Dendritic cell treated with granulocyte-macrophage colony-stimulating factor and Interleukin-4, amounts not matched to agents 40 ng/mL and 50 ng/mL, for 4 days (primary cell): ENCODE measurements at regions not wholly inside any gene's neighbourhood (a gene's known extent, or its start where the extent isn't known, plus 50 kb on each side); places are given as distances from the start of the nearest gene placed in this dataset.

Source experiments
- H3K27ac Mint-ChIP-seq: one replicate; pipeline ENCODE4 v1.8.0; 2022; ENCODE audit warnings: mild to moderate bottlenecking, mixed read lengths
- H3K27me3 Mint-ChIP-seq: one replicate; pipeline ENCODE4 v1.8.0; 2022; ENCODE audit warnings: mild to moderate bottlenecking, mixed read lengths
- H3K36me3 Mint-ChIP-seq: one replicate; pipeline ENCODE4 v1.8.0; 2022; ENCODE audit warnings: low read depth, mixed read lengths
- H3K4me1 Mint-ChIP-seq: one replicate; pipeline ENCODE4 v1.8.0; 2022; ENCODE audit warnings: low read depth, mixed read lengths
- H3K4me3 Mint-ChIP-seq: one replicate; pipeline ENCODE4 v1.8.0; 2022; ENCODE audit warnings: mild to moderate bottlenecking, moderate library complexity, mixed read lengths
- H3K9me3 Mint-ChIP-seq: one replicate; pipeline ENCODE4 v1.8.0; 2022; ENCODE audit warnings: mixed read lengths
- intact Hi-C: fragments of 100-400 bp; cut with micrococcal nuclease; formaldehyde crosslinking; loops from one replicate; pipeline ENCODE4 v1.15.0; 2022

- intact Hi-C loops: no loop called here
- H3K9me3 Mint-ChIP-seq: no peaks in the 10 kb centered on the region
- H3K4me3 Mint-ChIP-seq: no peak overlapping the region
- no peaks in the 10 kb centered on the region for H3K36me3 Mint-ChIP-seq
- no peaks in the 10 kb centered on the region for H3K4me1 Mint-ChIP-seq
- no peak overlapping the region for H3K27ac Mint-ChIP-seq
- no peaks in the 10 kb centered on the region for H3K27me3 Mint-ChIP-seq
These were observed 190.5 kb upstream of the PPP1R3A start for GRCh38 chr7:114109304-114109703.

DNA sequence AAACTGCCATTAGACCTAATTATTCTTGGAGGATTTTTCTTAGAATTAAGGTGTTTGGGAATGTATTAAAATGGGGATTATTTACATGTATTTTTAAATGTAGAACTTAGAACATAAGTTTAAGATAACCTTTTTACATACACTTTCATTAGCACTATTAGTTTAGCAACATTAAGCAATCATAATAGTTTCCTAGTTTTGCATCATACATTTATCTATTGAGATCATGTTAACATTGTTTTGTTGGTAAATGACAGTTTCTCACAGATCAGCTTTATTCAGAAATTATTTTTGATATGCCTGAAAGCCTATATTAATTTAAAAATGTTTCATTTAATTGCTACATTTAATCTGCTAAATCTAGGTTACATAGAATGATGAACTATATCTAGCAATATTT is 189.7 kb upstream of the PPP1R3A start:
- Mint-ChIP-seq H3K9me3 (no peaks in the 10 kb centered on the region), H3K4me3 (no peak overlapping the region), H3K36me3 (no peaks in the 10 kb centered on the region), H3K27ac (no peak overlapping the region), H3K27me3 (no peaks in the 10 kb centered on the region), H3K4me1 (no peaks in the 10 kb centered on the region)
- intact Hi-C loops: no loop called here

GRCh38 chr7:114107522-114107921 is 188.7 kb upstream of the PPP1R3A start:
- Mint-ChIP-seq H3K36me3 (no peaks in the 10 kb centered on the region), H3K27ac (no peak overlapping the region), H3K4me3 (no peak overlapping the region), H3K4me1 (no peaks in the 10 kb centered on the region), H3K27me3 (peaks cover 2% of the 10 kb centered on the region), H3K9me3 (no peaks in the 10 kb centered on the region)
- intact Hi-C loops: no loop called here

DNA sequence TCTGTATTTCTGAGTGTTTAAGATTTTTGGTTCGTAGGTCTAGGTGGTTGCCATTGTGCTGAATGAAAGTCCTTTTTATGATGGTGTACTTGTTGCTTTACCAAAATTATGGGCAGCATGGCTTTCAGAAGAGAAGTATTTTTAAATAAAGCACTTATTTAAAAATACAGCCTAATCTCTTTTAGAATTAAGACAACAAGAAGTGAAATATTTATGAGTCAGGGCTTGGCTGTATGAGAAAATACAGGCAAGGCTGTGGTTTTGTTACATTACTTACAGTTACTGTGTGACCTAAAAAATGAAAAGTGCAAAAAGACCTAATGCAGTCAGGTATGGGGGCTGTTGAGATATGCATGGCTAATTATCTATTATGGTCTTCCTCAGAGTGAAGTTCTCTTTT is 185.2 kb upstream of the PPP1R3A start:
- Mint-ChIP-seq H3K4me3 (no peak overlapping the region), H3K9me3 (no peaks in the 10 kb centered on the region), H3K27me3 (peaks cover 6% of the 10 kb centered on the region), H3K36me3 (no peaks in the 10 kb centered on the region), H3K27ac (no peak overlapping the region), H3K4me1 (no peaks in the 10 kb centered on the region)
- intact Hi-C loops: no loop called here

DNA sequence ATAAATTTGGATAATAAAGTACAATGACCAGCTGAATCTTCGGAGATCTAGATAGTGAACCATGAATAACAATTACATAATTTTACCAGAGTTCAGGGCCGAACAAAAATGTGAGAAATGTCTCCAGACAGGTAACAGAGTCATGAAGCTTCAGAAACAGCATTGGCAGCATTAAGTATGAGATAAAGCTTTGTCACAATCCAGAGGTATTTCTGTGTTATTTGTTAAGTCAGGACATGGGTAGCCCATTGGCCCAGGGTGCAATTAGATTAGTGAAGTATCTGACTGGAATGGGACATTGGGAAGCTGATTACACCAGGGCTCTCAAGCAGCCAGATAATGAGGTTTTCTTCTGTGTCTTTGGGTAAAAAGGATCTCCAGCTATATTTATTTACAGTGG is 184.2 kb upstream of the PPP1R3A start:
- no peaks in the 10 kb centered on the region for H3K4me1 Mint-ChIP-seq
- H3K36me3 Mint-ChIP-seq: no peaks in the 10 kb centered on the region
- intact Hi-C loops: no loop called here
- peaks cover 6% of the 10 kb centered on the region for H3K27me3 Mint-ChIP-seq
- no peaks in the 10 kb centered on the region for H3K9me3 Mint-ChIP-seq
- H3K4me3 Mint-ChIP-seq: no peak overlapping the region
- no peak overlapping the region for H3K27ac Mint-ChIP-seq

- Mint-ChIP-seq H3K4me1 (no peaks in the 10 kb centered on the region), H3K4me3 (no peak overlapping the region), H3K9me3 (no peaks in the 10 kb centered on the region), H3K36me3 (no peaks in the 10 kb centered on the region), H3K27ac (no peak overlapping the region), H3K27me3 (peaks cover 8% of the 10 kb centered on the region)
- intact Hi-C loops: no loop called here
These were observed 183.3 kb upstream of the PPP1R3A start for GRCh38 chr7:114102131-114102530.

GRCh38 chr7:114100810-114101209 is 182.0 kb upstream of the PPP1R3A start:
- H3K9me3 Mint-ChIP-seq: no peaks in the 10 kb centered on the region
- H3K27ac Mint-ChIP-seq: no peak overlapping the region
- no peaks in the 10 kb centered on the region for H3K4me1 Mint-ChIP-seq
- H3K36me3 Mint-ChIP-seq: no peaks in the 10 kb centered on the region
- H3K27me3 Mint-ChIP-seq: peaks cover 9% of the 10 kb centered on the region
- intact Hi-C loops: no loop called here
- H3K4me3 Mint-ChIP-seq: no peak overlapping the region

DNA sequence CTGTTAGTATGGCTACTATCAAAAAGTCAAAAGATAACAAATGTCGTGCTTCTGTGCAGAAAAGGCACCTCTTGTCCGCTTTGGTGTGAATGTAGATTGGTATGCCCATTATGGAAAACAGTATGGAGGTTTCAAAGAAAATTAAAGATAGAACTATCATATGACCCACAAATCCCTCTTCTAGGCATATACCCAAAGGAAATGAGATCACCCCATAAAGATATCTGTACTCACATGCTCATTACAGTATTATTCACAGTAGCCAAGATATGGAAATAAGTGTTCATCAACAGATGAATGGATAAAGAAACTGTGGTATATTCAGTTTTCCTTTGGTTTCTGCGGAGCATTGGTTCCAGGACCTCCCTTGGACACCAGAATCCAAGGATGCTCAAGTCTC is 180.5 kb upstream of the PPP1R3A start:
- no peaks in the 10 kb centered on the region for H3K9me3 Mint-ChIP-seq
- no peaks in the 10 kb centered on the region for H3K4me1 Mint-ChIP-seq
- no peak overlapping the region for H3K4me3 Mint-ChIP-seq
- H3K36me3 Mint-ChIP-seq: no peaks in the 10 kb centered on the region
- H3K27ac Mint-ChIP-seq: no peak overlapping the region
- intact Hi-C loops: no loop called here
- peaks cover 16% of the 10 kb centered on the region for H3K27me3 Mint-ChIP-seq

DNA sequence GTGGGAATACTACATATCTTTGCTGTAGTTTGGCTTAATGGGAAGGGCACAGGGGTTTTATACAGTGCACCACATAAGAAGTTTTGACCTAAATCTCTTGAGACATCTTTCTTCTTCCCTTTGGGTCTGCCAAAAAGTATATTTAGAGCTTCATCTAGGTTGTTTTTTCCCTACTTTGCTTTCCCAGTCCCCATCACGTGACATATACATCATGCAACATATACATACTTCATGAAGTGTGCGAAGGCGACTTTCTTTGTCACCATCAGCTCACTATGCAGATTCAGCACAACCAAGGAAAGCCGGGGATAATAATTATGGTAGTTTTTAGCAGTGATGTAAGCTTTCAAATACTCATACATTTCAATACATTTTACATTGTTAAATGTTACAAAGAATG is 177.1 kb upstream of the PPP1R3A start:
- H3K9me3 Mint-ChIP-seq: no peaks in the 10 kb centered on the region
- no peaks in the 10 kb centered on the region for H3K36me3 Mint-ChIP-seq
- H3K27ac Mint-ChIP-seq: no peak overlapping the region
- no peaks in the 10 kb centered on the region for H3K4me1 Mint-ChIP-seq
- H3K4me3 Mint-ChIP-seq: no peak overlapping the region
- intact Hi-C loops: no loop called here
- H3K27me3 Mint-ChIP-seq: peaks cover 25% of the 10 kb centered on the region

DNA sequence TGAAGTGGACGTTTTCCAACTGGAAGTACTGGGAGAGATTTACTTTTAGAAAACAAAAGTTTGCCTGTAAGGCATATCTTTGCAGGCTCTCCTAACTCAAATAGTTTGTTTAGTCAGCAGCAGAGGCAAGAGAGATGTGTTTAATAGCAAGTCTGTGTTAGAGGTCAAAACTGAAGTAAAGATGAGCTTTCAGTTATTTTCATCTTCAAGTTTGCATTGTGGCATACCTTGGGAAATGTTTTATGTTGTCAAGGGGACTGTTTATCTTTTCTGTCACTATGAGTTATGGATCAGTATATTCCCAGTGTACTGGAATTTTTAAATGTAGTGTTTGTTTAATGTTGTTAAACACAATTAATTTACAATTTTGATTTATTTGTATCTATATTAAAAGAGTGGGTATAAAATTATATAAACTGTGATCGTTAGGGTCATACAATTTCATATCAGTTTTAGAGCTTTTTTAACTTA is 169.7 kb upstream of the PPP1R3A start:
- peaks cover 44% of the 10 kb centered on the region for H3K4me1 Mint-ChIP-seq
- intact Hi-C loops: loop anchor here (5.0 to 10.0 kb wide), 3 partner anchors 36 to 776 kb away; no protein-coding TSS in a partner anchor
- peaks cover 72% of the 10 kb centered on the region for H3K27me3 Mint-ChIP-seq
- H3K36me3 Mint-ChIP-seq: no peaks in the 10 kb centered on the region
- H3K4me3 Mint-ChIP-seq: no peak overlapping the region
- no peak overlapping the region for H3K27ac Mint-ChIP-seq
- no peaks in the 10 kb centered on the region for H3K9me3 Mint-ChIP-seq

- H3K27ac Mint-ChIP-seq: no peak overlapping the region
- peaks cover 50% of the 10 kb centered on the region for H3K4me1 Mint-ChIP-seq
- H3K4me3 Mint-ChIP-seq: no peak overlapping the region
- no peaks in the 10 kb centered on the region for H3K9me3 Mint-ChIP-seq
- H3K27me3 Mint-ChIP-seq: peaks cover 76% of the 10 kb centered on the region
- intact Hi-C loops: loop anchor here (5.0 to 10.0 kb wide), 3 partner anchors 36 to 777 kb away; no protein-coding TSS in a partner anchor
- no peaks in the 10 kb centered on the region for H3K36me3 Mint-ChIP-seq
These were observed 169.1 kb upstream of the PPP1R3A start for GRCh38 chr7:114087653-114088469.

- Mint-ChIP-seq H3K9me3 (no peaks in the 10 kb centered on the region), H3K4me3 (peak overlapping the region; percentile 87), H3K36me3 (no peaks in the 10 kb centered on the region), H3K27ac (no peak overlapping the region), H3K27me3 (peaks cover 78% of the 10 kb centered on the region), H3K4me1 (peaks cover 54% of the 10 kb centered on the region)
- intact Hi-C loops: loop anchor here (5.0 to 10.0 kb wide), 3 partner anchors 35 to 778 kb away; no protein-coding TSS in a partner anchor
These were observed 168.3 kb upstream of the PPP1R3A start for GRCh38 chr7:114086914-114087652.

- peaks cover 79% of the 10 kb centered on the region for H3K27me3 Mint-ChIP-seq
- no peaks in the 10 kb centered on the region for H3K9me3 Mint-ChIP-seq
- peaks cover 54% of the 10 kb centered on the region for H3K4me1 Mint-ChIP-seq
- no peak overlapping the region for H3K27ac Mint-ChIP-seq
- peak overlapping the region; percentile 87 for H3K4me3 Mint-ChIP-seq
- H3K36me3 Mint-ChIP-seq: no peaks in the 10 kb centered on the region
- intact Hi-C loops: loop anchor here (5.0 to 10.0 kb wide), 3 partner anchors 34 to 778 kb away; no protein-coding TSS in a partner anchor
These were observed 167.7 kb upstream of the PPP1R3A start for GRCh38 chr7:114086537-114086913.
